Ovary (tissue), 3 donors: ENCODE measurements at regions not wholly inside any gene's neighbourhood (a gene's known extent, or its start where the extent isn't known, plus 50 kb on each side); places are given as distances from the start of the nearest gene placed in this dataset.

ENCODE experiments used
- CTCF ChIP-seq, 3 donors: fragments of 450-650 bp in 2 of 3; fragments of 200-600 bp in 1 of 3; IDR thresholded peaks; one replicate each; pipeline versions ENCODE4 v1.5.1 to v1.8.0; 2016 to 2022; ENCODE audit warnings: antibody characterized with exemption in 3 of 3, mild to moderate bottlenecking in 1 of 3
- POLR2A ChIP-seq: fragments of 450-650 bp; IDR thresholded peaks from one replicate; pipeline ENCODE4 v1.6.1; 2017; ENCODE audit warnings: antibody characterized with exemption, mild to moderate bottlenecking, moderate library complexity
- donor health status: DM: no; HTN: no; CAD: no.

GRCh38 chr5:35464757-35465156, 152.9 kb upstream of the SPEF2 start:
- TF ChIP-seq CTCF (IDR thresholded peaks at IDR 0.05) (no peak), POLR2A (no peak)
